Activated CD8-positive, alpha-beta memory T cell treated with anti-CD3 and anti-CD28 coated beads for 36 hours (primary cell): ENCODE measurements at regions not wholly inside any gene's neighbourhood (a gene's known extent, or its start where the extent isn't known, plus 50 kb on each side); places are given as distances from the start of the nearest gene placed in this dataset.

Experiments
- CTCF ChIA-PET: fragments of 350-600 bp; sonication (Branson Sonifier 250); formaldehyde crosslinking; loops from one replicate; lab custom pipeline; 2021; ENCODE audit warnings: antibody characterized with exemption; lab: Charles Lee
- POLR2A ChIA-PET: fragments of 350-600 bp; sonication (Branson Sonifier 250); formaldehyde crosslinking; loops from one replicate; lab custom pipeline; 2021; ENCODE audit warnings: antibody characterized with exemption; lab: Charles Lee

DNA sequence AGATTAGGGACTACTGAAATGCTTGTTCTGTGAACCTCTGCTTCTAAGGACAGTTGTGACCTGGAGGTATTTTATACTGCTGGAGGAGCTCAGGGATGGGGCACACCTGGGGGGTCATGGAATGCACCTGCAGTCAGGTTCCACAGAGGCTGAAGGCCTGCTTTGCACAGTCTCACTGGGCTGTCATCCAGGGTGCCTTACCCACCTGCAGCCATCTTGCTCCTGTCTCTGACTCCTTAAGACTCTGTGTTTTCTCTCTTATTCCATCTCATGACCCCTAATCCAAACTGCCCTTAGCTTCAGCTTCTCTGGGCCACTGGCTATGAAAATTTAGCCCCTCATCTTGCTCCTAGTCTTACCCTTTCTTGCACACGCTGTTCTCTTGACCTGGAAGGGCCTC, 127.0 kb upstream of the SNX19 start:
- ChIA-PET POLR2A (no interaction called here), CTCF (no interaction called here)

DNA sequence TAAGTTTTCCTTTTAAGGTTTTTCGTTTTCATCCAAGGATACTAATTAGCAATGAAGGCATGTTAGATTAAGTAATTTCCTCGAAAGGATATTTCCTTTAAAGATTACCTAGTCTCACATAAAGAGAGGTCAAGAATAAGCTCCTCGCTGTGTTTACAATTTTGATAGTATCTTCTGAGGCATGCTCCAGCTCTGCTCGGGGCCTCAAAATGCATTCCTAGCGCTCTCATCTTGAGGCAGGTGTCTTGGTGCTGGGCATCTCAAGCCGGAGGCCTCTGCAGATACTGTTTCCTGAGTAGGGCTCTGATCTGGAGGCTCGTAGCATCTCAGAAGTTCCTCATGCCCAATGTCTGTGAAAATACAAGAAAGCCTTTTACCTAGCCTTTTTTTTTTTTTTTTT, 128.6 kb upstream of the SNX19 start:
- ChIA-PET CTCF (no interaction called here), POLR2A (no interaction called here)

DNA sequence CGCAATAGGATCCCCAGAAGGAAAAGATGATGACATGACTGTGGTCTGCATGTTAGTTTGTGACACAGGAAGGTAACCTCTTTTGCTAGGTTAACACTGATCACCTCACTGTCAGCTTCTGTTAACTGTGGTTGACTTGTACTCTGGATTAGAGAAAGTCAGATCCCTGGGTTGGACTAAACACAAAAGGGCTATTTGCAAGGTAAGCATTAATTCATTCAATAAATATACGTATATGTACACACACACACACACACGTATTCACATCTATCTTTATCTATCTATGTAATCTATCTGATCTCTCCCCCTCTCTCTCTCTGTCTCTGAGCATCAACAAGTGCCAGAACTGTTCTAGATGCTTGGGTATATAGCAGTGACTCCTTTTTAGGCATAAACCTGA, 136.1 kb upstream of the SNX19 start:
- CTCF ChIA-PET, result no interaction called here
- POLR2A ChIA-PET, result no interaction called here

DNA sequence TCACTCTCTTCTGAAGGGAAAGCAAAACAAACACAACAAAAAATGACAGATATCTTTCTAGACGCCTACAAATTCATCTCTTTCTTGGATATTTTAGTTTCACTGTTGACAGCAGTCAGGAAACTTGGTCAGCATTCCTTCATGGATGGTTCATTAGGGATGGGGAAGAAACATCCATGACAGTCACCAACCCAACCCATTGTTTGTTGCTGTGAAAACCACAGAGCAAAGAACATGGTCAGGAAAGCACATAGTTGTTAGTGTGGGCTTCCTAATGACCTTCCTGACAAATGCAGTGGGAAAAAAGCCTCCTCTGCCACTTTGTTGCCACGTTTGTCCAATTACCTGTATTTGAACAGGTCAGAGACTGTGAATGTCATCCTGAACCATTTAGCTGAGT, 139.8 kb upstream of the SNX19 start:
- CTCF ChIA-PET, result no interaction called here
- POLR2A ChIA-PET, result no interaction called here

DNA sequence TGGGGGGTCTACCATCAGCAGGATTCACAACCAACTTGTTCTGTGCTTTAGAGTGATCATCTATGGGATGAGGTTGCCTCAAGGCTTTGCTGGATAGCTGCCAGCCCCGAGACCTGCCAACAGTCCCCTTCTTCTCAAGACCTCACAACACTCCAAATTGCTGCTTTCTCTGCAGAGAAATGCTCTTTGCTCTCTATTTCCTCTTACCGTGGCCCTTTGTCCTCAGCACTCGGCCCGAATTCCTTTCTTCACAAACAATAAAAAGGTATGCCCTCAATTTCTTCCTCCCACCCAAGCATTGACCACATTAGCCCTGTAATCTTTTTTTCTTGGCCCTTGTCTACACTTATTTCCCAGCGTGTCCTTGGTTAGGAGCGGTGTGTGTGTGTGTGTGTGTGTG, 147.4 kb upstream of the SNX19 start:
- POLR2A ChIA-PET, result no interaction called here
- CTCF ChIA-PET, result no interaction called here

DNA sequence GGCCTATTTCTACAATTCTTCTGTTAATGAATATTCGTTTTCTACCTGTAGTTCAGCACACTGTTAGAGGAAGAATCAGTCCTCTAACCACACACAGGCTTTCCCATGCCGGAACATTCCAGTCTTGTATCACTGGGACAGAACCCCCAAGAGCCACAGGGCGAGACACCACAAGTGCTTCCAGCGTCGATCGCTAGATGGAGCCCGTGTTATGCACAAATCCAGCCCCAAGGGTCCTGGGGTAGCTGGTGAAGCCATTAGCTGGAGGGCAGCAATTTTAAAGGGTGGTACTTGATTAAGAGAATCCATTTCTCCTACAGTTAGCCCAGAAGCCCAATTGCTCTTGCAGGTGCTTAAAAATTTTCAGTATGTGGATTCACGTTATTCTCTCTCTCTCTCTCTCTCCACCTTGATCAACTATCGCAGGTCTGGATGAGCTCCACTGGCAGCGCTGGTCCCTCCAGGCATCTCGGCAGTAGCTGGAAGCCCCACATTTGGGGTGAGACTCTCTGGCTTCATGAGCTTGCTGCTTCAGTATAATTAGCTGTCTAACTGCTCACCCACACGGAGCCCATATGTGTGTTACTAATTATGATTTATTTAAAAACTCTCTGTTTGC, 148.2 kb upstream of the SNX19 start:
- ChIA-PET CTCF (interaction anchor here (1.4 kb wide), 1 partner anchor 610 kb away, joined by 6 read pairs; no protein-coding TSS in a partner anchor), POLR2A (no interaction called here)

DNA sequence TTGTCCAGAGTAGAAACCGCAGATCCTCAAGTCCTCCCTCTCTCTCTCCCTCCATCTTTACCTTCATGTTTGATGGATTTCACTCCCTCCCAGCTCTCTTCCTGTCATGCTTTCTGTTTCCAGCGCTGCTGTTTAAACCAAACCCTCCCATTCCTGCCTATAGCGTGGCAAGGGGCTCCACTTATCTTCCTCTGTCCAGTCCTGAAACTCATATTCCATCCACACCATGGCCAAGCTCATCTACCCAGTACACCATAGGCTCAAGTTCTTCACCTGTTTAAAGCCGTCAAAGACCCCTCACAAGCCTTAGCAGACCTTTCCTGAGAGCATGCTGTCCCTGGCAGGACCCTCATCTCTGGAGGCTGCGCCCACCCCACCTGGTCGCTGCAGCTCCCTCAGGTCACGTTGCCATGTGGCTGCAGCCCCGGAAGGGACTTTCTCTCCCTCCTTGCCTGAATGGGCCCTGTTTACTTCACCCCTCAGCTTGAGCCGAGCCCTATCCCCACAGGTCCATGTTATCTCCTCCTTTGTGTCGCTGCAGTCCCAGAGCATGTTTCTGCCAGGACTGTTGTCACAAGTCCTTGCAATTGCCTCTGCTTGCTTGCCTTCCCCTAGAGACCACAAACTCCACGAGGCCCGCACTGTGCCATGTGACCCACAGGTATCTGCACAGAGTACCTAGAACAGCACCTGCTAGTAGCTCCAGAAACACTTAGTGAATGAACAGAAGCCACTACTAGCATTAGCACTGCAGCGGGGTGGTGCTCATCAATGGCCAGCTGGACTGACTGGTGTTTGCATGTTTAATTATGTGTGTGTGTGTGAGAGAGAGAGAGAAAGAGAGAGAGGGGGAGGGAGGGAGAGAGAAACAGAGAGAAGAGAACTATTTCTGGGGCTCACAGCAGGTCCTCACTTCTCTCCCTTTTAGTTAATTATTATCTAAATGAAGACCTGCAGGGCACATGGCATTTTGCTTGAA, 149.4 kb upstream of the SNX19 start:
- CTCF ChIA-PET, result interaction anchor here (1.4 kb wide), 1 partner anchor 609 kb away, joined by 6 read pairs; no protein-coding TSS in a partner anchor
- POLR2A ChIA-PET, result no interaction called here

DNA sequence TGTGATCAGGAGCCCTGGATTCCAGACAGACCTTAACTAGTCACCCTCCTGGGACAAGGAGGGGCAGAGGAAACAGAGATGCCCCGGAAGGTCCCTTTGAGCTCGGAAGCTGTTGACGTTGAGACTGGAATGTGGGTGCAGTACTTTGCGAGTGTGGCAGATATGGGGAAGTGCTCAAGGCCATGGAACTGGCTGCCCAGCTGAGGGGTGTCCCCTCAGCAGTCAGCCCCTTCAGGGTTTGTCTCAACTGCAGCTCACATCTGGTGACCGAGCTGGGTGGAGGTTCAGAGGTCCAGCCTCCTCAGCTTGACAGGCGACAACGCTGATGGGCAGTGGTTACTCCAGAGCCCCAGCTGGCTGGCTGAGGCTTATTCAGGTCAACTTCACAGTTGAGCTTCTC, 150.3 kb upstream of the SNX19 start:
- POLR2A ChIA-PET, result no interaction called here
- CTCF ChIA-PET, result no interaction called here

DNA sequence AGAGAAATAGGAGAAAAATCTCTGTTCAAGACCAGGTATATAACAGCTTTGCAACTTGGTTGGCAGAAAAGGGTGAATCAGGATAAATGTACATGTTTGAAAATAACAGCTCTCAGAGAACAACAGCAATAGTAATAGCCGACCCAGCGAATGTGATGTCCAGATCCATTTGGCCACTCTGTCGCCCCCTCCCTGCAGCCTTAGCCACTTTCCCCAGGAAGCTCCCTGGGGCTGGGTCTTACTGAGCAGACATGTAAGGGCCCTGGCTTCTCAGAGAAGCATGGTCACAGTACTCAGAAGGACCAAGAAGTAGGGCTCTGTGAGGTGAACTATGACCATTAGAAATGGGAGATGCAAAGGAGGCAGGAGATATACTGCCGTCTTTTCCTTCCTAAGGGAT, 154.1 kb upstream of the SNX19 start:
- CTCF ChIA-PET, result no interaction called here
- POLR2A ChIA-PET, result no interaction called here

DNA sequence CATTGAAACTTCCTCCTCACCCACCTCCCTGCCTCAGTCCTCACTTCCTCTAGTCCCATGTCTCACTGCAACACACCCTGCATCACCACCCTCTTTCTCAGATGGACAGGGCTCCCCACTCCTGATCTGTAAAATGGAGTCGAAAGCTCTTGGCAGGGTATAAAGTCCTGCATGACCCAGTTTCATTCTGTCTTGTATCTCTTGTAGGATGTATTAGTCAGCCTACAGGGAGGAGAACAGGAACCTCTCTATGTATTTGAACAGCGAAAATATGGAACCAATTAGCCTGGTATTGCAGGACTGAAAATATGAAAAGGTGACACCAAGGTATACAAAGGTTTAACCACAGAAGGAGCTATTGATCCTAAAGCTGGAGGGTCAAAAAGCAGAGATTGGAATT, 156.9 kb upstream of the SNX19 start:
- ChIA-PET POLR2A (no interaction called here), CTCF (no interaction called here)

DNA sequence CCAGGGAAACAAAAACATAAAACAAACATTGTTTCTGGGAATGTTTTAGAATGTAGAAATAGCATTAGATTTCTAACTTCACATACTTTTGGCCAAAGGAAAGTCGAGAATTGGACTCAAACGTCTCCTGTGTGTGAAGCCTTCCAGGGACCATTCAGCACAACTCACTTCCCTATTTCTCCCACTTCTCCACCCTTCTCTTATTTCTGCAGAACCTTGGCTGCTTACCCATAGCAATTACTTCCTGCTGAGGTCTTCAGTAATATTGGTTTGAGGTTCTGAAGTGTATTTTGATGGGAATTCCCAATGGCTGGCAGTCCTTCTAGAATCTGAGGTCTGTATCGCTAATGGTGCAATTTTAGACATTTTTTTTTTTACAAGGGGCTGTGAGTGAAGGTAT, 158.3 kb upstream of the SNX19 start:
- POLR2A ChIA-PET, result no interaction called here

DNA sequence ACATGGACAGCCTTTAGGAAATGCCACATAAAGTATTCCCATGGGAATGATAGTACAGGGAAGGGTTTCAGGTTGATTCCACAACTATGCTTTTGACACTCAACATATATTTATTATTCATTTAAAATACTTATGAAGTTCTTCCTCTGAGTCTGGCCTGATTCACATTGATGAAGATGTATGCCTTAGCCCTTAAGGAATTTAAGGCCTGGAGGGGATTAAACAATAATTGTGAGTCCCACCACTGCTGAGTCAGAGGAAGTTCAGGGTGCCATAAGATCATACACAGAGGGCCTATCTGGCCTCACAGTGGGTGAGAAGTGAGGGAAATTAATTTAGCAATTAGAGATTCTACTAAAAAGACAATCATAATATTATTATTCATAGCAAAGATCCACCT, 161.1 kb upstream of the SNX19 start:
- CTCF ChIA-PET, result no interaction called here
- POLR2A ChIA-PET, result no interaction called here

More for the DNA sequence above, 158.3 kb upstream of the SNX19 start:
- CTCF ChIA-PET, result no interaction called here

DNA sequence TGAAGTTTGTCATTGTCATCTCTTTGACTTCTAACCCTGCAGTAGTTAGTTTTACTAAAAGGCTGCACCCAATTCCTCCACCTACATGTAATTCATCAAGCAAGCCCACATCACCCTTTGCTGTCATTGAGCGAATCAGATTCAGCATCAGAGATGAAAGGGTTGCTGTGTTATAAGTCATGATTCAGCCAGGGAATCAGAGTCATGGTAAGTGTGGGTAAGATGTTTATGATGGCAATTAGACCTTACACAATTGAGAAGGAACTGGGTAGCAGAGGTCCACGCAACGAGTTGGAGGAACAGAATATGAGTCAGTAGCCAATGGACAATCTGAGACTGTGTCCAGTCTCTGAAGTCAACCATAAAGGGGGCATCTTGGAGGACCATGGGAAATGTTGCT, 162.8 kb upstream of the SNX19 start:
- POLR2A ChIA-PET, result no interaction called here
- CTCF ChIA-PET, result no interaction called here

DNA sequence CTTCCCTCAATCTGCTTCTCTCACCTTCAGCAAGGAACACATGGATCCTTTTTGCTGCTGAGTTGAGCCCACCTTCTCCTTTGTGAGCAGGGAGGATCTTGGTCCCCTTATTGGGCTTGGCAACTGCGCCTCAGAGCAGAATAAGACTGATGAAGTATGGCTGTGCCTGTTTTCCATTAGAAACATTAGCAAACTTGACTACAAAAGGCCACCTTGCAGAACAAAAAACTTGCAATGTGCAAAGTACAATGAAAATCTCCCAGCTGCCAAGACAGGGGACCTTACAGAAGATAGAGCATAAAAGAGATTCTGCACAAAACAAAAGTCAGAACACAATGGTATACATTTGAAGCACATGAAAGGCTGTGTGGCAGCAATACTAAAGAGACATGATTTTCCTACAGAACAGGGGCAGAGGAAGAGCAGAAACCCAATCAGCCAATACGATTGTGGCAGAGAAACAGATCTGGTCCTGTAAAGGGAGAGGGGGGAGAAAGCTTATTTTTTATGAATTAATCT, 173.5 kb upstream of the SNX19 start:
- CTCF ChIA-PET, result no interaction called here
- POLR2A ChIA-PET, result no interaction called here

DNA sequence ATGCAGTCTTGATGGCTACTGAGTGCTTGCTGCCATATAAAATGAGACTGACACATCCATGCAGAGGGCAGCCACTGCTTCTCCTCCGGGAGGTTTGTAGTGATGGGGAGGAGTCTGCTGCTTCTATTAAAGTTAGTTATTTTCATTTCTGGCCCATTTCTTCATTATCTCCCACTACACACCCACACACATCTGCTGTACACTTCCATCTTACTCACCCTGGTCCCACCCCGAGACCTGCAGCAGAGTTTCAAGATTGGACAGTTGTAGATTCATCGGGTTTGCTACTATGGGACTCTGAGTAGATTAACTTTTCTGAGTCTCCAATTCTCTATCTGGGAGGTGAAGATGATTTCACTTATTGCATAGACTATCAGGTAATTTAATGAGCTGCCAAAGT, 176.2 kb upstream of the SNX19 start:
- ChIA-PET POLR2A (no interaction called here), CTCF (no interaction called here)

DNA sequence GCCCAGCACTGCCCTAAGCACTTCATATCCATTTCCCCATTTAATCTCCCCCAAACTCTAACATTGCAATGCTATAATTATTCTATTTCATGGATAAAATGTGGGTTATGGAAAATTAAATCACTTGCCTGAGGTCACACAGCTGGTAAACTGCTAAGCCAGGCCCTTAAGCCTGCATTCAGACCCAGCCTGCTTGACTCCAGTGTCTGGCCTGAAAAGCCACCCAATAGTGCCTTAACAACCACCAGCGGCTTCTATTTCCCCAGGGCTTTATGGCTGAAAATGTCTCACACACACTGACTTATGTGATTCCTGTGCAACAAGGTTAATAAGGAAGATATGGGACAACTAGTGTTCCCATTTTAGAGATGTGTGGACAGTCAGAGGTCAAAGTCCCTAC, 178.5 kb upstream of the SNX19 start:
- CTCF ChIA-PET, result no interaction called here
- POLR2A ChIA-PET, result no interaction called here

DNA sequence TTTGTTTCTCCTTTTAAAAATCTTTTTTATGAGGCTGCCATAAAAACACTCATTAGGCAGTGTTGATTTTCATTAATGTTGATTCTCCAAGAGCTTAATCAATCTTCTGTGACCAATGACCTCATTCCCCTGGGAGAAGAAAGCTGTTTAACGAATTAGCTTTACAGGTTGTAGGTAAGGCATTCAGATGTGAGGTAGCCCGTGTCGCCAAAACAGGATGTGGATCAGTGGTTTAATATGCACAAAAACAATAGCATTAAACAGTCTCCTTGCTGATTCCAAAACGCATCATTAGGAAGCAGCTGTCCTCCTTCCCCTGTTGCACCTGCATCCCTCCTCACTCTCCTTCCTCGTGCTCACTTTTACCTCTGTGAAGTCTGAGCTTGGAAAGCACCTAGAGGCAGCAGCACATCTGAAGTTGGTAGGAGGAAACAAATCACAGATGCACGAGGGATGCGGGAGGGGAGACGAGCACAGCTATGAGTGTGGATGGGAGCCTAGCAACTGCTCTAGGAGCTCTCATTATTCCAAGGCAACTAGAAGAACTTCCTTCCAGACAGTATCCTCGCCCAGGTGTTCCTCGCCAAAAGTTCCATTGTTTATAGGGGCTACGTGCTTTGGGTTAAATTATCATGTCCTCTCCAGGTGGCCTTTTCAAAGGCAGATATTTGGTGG, 179.4 kb upstream of the SNX19 start:
- POLR2A ChIA-PET, result no interaction called here
- CTCF ChIA-PET, result no interaction called here

DNA sequence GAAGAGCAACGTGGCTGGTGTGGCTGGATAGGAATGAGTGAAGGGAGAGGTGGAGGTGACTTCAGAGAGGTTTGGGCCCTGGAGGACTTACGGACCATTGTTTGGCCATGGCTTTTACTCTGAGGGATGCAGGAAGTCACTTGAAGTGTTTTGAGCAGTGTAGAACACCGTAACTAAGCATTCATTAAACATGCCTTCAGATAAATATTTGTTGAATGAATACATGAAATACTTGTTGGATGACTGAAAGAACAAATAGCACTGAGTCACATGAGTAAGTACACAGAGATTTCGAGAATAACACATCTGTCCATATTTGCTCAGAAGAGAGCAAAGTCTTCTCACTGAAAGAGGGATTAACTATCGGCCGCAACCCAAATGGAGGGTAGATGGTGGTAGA, 182.7 kb upstream of the SNX19 start:
- CTCF ChIA-PET, result no interaction called here
- POLR2A ChIA-PET, result no interaction called here

DNA sequence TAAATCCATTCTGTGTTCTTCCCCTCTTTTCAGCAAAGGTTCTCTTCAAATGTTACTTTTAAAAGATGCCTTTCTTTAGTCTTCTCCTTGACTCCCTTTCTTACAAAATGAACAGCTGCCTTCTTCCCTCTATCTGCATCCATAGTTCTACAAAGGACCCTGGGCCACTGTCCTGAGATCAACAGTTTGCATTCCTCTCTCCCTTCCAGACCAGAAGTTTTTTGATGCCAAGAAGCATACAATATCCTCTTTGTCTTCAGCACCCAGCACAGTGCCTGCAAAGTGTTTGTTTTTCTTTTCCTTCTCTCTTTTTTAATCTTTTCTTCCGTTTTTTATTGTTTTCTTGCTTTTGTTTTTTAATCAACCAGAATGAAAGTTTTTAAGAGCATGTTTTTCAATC, 183.5 kb upstream of the SNX19 start:
- POLR2A ChIA-PET, result no interaction called here
- CTCF ChIA-PET, result no interaction called here

DNA sequence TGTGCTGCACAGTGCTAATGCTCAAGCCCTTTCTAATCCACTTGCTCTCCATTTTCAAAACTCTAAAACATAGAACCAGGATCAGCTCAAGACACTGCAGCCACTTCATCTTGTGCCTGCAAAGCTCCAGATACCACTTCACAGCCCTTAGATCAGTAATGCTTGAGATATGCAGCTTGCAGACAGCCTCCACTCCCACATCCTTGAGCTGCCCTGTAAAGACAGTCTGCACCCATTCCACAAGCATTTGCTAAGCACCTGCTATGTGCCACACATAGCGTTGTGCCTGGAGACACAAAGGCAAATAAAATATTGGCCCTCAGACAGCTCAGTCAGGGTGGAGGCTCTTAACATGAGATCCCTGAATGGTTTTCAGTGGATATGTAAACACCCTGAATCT, 192.5 kb upstream of the SNX19 start:
- ChIA-PET POLR2A (no interaction called here), CTCF (no interaction called here)
